DOHH2 (cell line): ENCODE measurements at regions not wholly inside any gene's neighbourhood (a gene's known extent, or its start where the extent isn't known, plus 50 kb on each side); places are given as distances from the start of the nearest gene placed in this dataset.

Source experiments
- H3F3A ChIP-seq: fragments of 200-600 bp; sonication (generic), shearing (Covaris generic); 2 replicates; pipeline ENCODE4 v1.6.0; 2016; ENCODE audit warnings: antibody characterized with exemption, mild to moderate bottlenecking; ENCODE audit not compliant: control insufficient read depth, insufficient read depth
- H3K27ac ChIP-seq: fragments of 200-600 bp; sonication (generic); 2 replicates; pipeline ENCODE4 v1.5.1; 2014; ENCODE audit warnings: low read depth, mild to moderate bottlenecking, low read length, moderate library complexity
- H3K27me3 ChIP-seq: fragments of 200-600 bp; sonication (generic); 2 replicates; pipeline ENCODE4 v1.6.1; 2014; ENCODE audit warnings: mild to moderate bottlenecking, low read length, mixed read lengths; ENCODE audit not compliant: control insufficient read depth
- H3K36me3 ChIP-seq: fragments of 200-600 bp; sonication (generic); 2 replicates; pipeline ENCODE4 v1.6.1; 2014; ENCODE audit warnings: mild to moderate bottlenecking, low read length, moderate library complexity, mixed read lengths; ENCODE audit not compliant: control insufficient read depth
- H3K4me1 ChIP-seq: fragments of 200-600 bp; sonication (generic); 2 replicates; pipeline ENCODE4 v1.6.1; 2014; ENCODE audit warnings: mild to moderate bottlenecking, low read length, mixed read lengths; ENCODE audit not compliant: control insufficient read depth
- H3K4me2 ChIP-seq: fragments of 200-600 bp; sonication (generic); 2 replicates; pipeline ENCODE4 v1.6.0; 2014; ENCODE audit warnings: mild to moderate bottlenecking, low read length, moderate library complexity
- H3K4me3 ChIP-seq: fragments of 200-600 bp; sonication (generic); 2 replicates; pipeline ENCODE4 v1.5.1; 2014; ENCODE audit warnings: mild to moderate bottlenecking, low read length, mixed read lengths
- H3K79me2 ChIP-seq: fragments of 200-600 bp; sonication (generic); 2 replicates; pipeline ENCODE4 v1.6.1; 2014; ENCODE audit warnings: mild to moderate bottlenecking, low read length, mixed read lengths; ENCODE audit not compliant: control insufficient read depth
- H3K9me2 ChIP-seq: fragments of 200-600 bp; sonication (generic); replicated peaks from 2 replicates; pipeline ENCODE4 v1.6.1; 2014; ENCODE audit warnings: mild to moderate bottlenecking, low read length, mixed read lengths; ENCODE audit not compliant: control insufficient read depth
- H3K9me3 ChIP-seq: fragments of 200-600 bp; sonication (generic); 2 replicates; pipeline ENCODE4 v1.6.1; 2014; ENCODE audit warnings: antibody characterized with exemption, low read length, mixed read lengths; ENCODE audit not compliant: control insufficient read depth, insufficient read depth
- H4K20me1 ChIP-seq: fragments of 200-600 bp; sonication (generic); 2 replicates; pipeline ENCODE4 v1.6.0; 2014; ENCODE audit warnings: low read depth, mild to moderate bottlenecking, antibody characterized with exemption, low read length, moderate library complexity; ENCODE audit not compliant: control insufficient read depth, insufficient read depth
- CTCF ChIP-seq: fragments of 200-600 bp; sonication (generic); IDR thresholded peaks from one replicate; pipeline ENCODE4 v1.5.1; 2014; ENCODE audit warnings: antibody characterized with exemption, mild to moderate bottlenecking, low read depth, low read length; ENCODE audit not compliant: poor library complexity, severe bottlenecking
- EZH2phosphoT487 ChIP-seq: fragments of 200-600 bp; sonication (generic); IDR thresholded peaks from 2 replicates; pipeline ENCODE4 v1.6.1; 2017; ENCODE audit warnings: borderline replicate concordance, mild to moderate bottlenecking, antibody characterized with exemption, low read length, moderate library complexity, mixed read lengths

- no peaks in the 10 kb centered on the region for H3K36me3 ChIP-seq
- H4K20me1 ChIP-seq = no peaks in the 10 kb centered on the region
- no peak for TF ChIP-seq CTCF
- TF ChIP-seq EZH2phosphoT487 = no peak
- no peaks in the 10 kb centered on the region for H3K9me2 ChIP-seq
- no peak overlapping the region for H3K27ac ChIP-seq
- no peaks in the 10 kb centered on the region for H3F3A ChIP-seq
- H3K4me1 ChIP-seq = no peaks in the 10 kb centered on the region
- no peak overlapping the region for H3K4me2 ChIP-seq
- no peaks in the 10 kb centered on the region for H3K79me2 ChIP-seq
- no peaks in the 10 kb centered on the region for H3K27me3 ChIP-seq
- H3K4me3 ChIP-seq = no peak overlapping the region
- no peaks in the 10 kb centered on the region for H3K9me3 ChIP-seq
Observed at GRCh38 chr12:127277882-127278281, 989.1 kb upstream of the TMEM132C start.

- H4K20me1 ChIP-seq = no peaks in the 10 kb centered on the region
- H3K4me1 ChIP-seq = no peaks in the 10 kb centered on the region
- H3K27me3 ChIP-seq = no peaks in the 10 kb centered on the region
- H3K36me3 ChIP-seq = no peaks in the 10 kb centered on the region
- no peaks in the 10 kb centered on the region for H3K79me2 ChIP-seq
- H3K9me3 ChIP-seq = no peaks in the 10 kb centered on the region
- no peaks in the 10 kb centered on the region for H3F3A ChIP-seq
- no peak overlapping the region for H3K27ac ChIP-seq
- TF ChIP-seq CTCF = no peak
- no peak for TF ChIP-seq EZH2phosphoT487
- no peaks in the 10 kb centered on the region for H3K9me2 ChIP-seq
- no peak overlapping the region for H3K4me2 ChIP-seq
- H3K4me3 ChIP-seq = no peak overlapping the region
Observed at GRCh38 chr12:127278351-127278750, 988.6 kb upstream of the TMEM132C start.

- H3K4me2 ChIP-seq = no peak overlapping the region
- no peaks in the 10 kb centered on the region for H3K4me1 ChIP-seq
- H3F3A ChIP-seq = no peaks in the 10 kb centered on the region
- TF ChIP-seq EZH2phosphoT487 = no peak
- peak; percentile 99 for TF ChIP-seq CTCF
- no peaks in the 10 kb centered on the region for H3K9me3 ChIP-seq
- no peaks in the 10 kb centered on the region for H3K9me2 ChIP-seq
- no peak overlapping the region for H3K4me3 ChIP-seq
- H3K36me3 ChIP-seq = no peaks in the 10 kb centered on the region
- no peaks in the 10 kb centered on the region for H3K79me2 ChIP-seq
- H4K20me1 ChIP-seq = no peaks in the 10 kb centered on the region
- H3K27ac ChIP-seq = no peak overlapping the region
- H3K27me3 ChIP-seq = no peaks in the 10 kb centered on the region
Observed at GRCh38 chr12:127280393-127281275, 986.3 kb upstream of the TMEM132C start.
